Stimulated activated CD4-positive, alpha-beta T cell treated with anti-CD3 and anti-CD28 coated beads, Interleukin-1b, Interleukin-23, amount 100 ng/mL, for 4 hours (primary cell): ENCODE measurements at regions not wholly inside any gene's neighbourhood (a gene's known extent, or its start where the extent isn't known, plus 50 kb on each side); places are given as distances from the start of the nearest gene placed in this dataset.

ENCODE experiments used
- DNase-seq, 2 donors: peaks; one replicate each; pipeline ENCODE4 v3.0.0-alpha.2; 2020; ENCODE audit warnings: low read depth in 2 of 2

DNA sequence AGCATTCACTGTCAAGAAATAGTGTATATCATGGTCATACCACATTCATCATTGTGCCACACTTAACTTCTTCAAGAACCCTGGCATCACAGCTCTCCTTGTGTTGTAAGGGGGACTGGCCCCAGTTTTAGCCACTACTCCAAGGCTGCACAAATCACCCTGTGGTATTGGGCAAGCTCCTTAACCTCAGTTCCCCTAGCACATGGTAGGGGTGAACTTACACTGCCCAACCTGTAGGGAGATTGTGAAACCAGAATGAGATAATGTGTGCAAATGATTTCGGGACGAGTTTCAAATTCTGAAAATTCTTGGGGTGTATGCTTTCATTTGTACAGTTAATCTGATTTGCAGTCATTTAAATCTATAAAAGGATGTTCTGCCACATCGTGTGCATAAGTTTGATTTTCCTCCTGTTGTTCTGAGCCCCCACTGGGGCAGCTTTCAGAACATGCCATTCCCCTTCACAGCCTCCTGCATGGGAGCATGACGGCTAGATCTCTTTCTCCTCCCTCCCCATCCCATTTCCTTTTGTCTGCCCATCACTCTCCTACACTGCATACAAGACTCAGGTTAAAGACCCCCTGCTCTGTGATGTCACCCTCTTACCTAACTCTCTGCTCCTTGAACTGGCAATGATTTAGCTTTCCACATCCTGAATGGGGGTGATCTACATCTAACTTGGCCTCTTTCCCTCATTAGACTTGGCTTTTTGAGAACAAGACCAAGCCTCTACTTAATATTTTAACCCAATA is 290.3 kb downstream of the CHRM3 start:
- DNase-seq = no peak

DNA sequence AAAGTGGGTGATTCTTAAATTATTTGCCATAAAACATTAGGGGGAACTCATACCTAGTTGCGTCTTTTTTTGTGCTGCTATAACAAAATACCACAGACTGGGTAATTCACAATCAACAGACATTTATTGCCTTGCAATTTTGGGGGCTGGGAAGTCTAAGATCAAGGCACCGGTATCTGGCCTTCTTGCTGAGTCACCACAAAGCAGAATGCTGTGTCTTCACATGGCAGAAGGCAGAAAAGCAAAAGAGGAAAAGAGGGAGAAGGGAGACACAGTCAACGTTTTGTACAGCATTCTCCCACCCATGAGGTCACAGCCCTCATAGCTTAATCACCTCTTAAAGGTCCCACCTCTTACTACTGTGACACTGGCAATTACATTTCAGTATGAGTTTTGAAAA is 291.0 kb downstream of the CHRM3 start:
- no peak for DNase-seq

GRCh38 chr1:239678181-239678580 is 291.8 kb downstream of the CHRM3 start:
- no peak for DNase-seq

DNA sequence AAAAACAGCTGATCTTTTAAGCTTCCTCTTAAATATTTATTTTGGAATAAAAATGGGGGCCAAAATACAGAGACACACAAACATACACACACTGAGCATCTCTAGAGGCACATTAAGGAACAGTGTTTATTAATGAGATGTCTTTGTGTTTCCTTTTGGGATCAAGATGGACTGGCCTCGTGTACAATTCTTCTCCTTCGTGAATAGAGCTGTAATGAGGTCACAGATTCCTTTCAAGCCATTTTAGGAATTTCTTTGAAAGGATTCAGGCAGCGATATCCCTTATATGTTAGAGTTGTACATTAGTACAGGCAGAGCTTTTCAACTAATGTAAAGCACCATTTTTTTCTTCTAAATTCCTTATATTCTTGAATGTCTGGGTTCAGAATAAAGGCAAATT is 295.7 kb downstream of the CHRM3 start:
- DNase-seq = no peak

DNA sequence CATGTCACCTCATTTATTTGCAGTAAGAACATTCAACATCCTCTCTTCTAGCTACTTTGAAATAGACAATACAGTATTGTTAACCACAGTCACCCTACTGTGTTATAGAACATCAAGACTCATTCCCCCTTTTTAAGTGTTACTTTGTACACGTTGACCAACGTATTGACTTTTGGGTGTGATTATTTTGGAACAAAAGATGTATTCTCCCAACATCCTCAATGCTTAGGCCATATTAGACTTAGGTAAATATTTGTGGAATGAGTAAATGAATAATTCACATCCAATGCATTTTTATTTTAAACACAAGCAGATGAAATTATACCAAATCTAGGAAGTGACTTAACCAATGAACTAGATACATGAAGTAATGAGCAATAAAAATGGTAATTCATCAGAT is 296.6 kb downstream of the CHRM3 start:
- no peak for DNase-seq

- no peak for DNase-seq
These were observed 300.0 kb downstream of the CHRM3 start for GRCh38 chr1:239686386-239686785.

GRCh38 chr1:239696317-239696716 is 309.9 kb downstream of the CHRM3 start:
- DNase-seq = no peak

GRCh38 chr1:239700667-239701066 is 314.3 kb downstream of the CHRM3 start:
- DNase-seq = no peak

DNA sequence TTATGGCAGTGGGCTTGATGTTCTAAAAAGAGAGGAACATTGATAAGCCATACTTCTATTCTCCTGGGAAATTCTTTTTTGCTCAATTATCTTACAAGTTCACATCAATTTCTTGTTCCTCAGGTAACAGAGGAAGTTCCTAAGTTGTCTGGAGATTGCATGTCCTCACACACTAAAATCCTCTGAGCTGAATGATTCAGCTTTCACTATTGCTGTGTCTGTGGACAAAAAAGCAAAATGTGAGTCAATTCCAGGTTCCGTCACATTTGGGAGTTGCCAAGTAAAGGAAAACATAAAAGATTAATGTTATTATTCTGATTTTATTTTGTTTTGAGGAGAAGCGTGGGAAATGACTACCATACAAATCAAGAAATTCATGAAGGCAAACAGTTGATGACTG is 316.7 kb downstream of the CHRM3 start:
- DNase-seq = no peak

DNA sequence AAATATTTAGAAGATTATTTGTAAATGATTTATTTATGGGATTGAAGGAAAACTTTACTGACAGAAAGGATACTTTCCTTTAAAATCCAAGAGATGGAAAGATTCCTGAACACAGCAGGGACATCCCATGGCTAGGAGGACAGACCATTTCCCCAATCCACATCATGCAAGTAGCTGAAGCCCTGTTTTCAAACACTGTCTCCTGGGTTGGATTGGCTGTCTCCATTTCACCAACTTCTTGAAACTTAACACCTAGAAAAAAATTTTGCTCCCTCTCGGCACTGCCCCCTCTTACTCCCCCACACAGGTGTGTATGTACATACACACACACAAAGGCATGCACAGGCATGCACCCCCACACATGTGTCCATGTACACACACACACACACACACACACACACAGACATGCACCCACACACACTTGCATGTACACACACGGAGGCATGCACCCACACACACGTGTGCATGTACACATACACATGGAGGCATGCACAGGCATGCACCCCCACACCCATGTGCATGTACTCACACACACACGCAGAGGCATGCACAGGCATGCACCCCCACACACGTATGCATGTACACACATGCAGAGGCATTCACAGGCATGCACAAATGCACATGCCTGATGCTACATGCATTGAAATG is 320.0 kb downstream of the CHRM3 start:
- DNase-seq = no peak

GRCh38 chr1:239707615-239708014 is 321.2 kb downstream of the CHRM3 start:
- DNase-seq = no peak

GRCh38 chr1:239708622-239709021 is 322.3 kb downstream of the CHRM3 start:
- no peak for DNase-seq

GRCh38 chr1:239711768-239712167 is 325.4 kb downstream of the CHRM3 start:
- DNase-seq = no peak

DNA sequence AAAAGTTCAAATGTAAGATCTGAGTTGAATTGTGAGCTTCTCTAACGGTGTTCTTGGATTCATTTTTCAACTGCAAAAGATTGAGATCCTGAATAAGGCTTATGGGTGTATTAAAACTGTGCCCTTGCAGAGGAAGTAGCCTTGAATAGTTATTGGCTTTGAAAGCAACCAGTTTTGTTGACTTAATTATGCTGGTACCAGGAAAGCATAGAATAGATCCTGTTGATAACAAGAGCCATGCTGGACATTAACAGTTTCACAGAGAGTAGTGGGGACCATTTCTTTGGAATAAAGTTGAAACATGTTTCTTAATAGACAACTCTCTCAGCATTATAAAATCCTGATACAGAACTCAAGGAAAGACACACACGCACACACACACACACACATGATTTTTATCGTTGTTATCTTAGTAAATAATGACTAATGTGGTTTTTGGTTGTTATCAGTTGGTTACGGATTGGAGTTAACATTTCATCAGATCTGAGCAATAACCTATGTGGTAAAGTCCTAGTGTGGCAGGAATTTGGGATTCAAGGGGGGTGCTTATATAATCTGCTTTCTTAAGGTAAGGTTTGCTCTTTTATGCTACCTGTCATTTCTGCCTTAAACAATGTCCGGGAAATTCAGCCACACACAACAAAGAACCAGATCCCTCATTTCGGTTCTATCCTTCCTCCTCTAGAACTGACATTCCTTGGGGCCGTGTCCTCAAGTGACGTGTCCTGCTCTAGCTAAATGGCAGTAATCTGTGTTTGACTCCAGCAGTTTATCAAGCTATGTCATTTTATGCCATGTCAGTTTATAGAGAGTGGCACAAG is 330.9 kb downstream of the CHRM3 start:
- no peak for DNase-seq

GRCh38 chr1:239717918-239718184 is 331.5 kb downstream of the CHRM3 start:
- DNase-seq = no peak

- no peak for DNase-seq
These were observed 332.2 kb downstream of the CHRM3 start for GRCh38 chr1:239718571-239718970.

DNA sequence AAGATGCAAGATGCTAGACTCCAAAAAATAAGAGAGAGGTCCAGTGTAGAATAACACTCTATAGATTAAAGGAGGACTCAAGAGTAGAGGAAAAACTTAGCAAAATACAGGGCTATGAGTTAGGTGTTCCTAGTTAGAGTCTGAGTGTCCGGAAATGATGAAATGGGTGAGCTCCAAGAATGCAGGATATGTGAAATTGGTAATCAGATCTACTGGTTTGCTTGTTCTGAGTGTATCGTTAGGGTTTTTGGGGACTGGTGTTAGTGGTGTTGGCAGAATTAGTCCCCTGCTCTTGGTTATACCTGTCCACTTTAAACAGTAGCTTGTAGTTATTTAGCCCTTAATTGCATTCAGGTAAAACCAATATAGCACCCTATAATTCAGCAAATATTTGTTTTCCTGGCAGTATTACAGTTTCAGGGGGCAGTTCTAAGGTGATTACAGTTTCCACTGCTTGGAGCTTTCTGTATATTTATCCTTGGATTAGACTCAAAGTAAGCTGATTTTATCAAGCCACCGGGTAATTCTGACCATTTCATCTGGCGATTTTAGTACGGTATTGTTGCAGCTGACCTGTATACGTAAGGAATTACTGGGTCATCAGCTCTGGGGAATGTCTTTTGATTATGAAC is 332.7 kb downstream of the CHRM3 start:
- peak in 1 of 2 donors; percentile 12 for DNase-seq

- peak in 1 of 2 donors; percentile 21 for DNase-seq
These were observed 333.4 kb downstream of the CHRM3 start for GRCh38 chr1:239719642-239720258.

DNA sequence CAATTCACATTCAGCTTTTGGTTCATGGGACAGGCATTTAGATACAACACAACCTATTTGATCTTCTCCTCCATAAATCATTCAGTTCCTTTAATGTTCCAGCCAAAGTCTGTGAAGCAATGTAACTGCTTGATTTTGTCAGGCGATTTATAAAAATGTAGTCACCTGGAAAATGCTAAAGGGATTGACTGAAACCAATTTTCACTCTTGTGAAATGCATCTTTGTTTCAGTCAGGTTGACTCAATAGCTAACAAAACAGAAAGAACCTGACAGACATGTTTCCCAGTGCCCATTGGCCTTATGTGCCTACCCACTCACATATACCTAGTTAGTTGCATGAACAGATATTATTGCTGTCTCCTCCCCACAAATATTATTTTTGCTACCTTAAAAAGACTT is 335.7 kb downstream of the CHRM3 start:
- DNase-seq = no peak

- no peak for DNase-seq
These were observed 337.5 kb downstream of the CHRM3 start for GRCh38 chr1:239723776-239724367.

- DNase-seq = no peak
These were observed 339.0 kb downstream of the CHRM3 start for GRCh38 chr1:239725371-239725770.

DNA sequence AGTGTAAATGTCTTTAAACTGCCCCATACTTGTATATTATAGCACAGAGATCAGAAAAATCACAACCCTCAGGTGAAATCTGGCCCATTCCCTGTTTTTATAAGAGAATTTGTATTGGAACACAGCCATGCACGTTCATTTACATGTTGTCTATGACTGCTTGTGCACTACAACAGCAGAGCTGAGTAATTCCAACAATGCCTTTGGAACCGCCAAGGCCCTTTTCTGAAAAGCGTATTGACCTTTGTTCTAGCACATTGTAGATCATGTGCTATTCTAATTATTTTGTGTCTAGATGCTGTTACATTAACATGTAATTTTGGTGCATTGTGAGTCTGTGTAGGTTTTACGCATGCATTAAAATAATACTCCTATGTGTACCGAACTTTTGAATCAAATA is 339.6 kb downstream of the CHRM3 start:
- DNase-seq = no peak
